B cell (primary cell): ENCODE measurements at regions not wholly inside any gene's neighbourhood (a gene's known extent, or its start where the extent isn't known, plus 50 kb on each side); places are given as distances from the start of the nearest gene placed in this dataset.

Experiments used
- ATAC-seq: fragments of 200-7000 bp; cut with Tn5 transposase; one replicate; pipeline ENCODE4 v1.10.0; 2021; ENCODE audit warnings: low read depth, mild to moderate bottlenecking, moderate number of reproducible peaks, moderate library complexity
- CTCF ChIA-PET: fragments of 350-600 bp; sonication (Branson Sonifier 250); formaldehyde crosslinking; loops from one replicate; lab custom pipeline; 2021; ENCODE audit warnings: antibody characterized with exemption, inconsistent platforms; lab: Charles Lee
- POLR2A ChIA-PET: fragments of 350-600 bp; sonication (Branson Sonifier 250); formaldehyde crosslinking; loops from one replicate; lab custom pipeline; 2021; ENCODE audit warnings: antibody characterized with exemption; lab: Charles Lee
- DNase-seq: peaks from one replicate; pipeline ENCODE4 v3.0.0; 2013
- H2AFZ ChIP-seq: 2 replicates; pipeline ENCODE4 v1.6.1; 2012; ENCODE audit warnings: mild to moderate bottlenecking, low read depth, low read length; ENCODE audit not compliant: insufficient read depth, poor library complexity, severe bottlenecking
- H3K27ac ChIP-seq, 2 donors: 1 replicate in 1 of 2; 2 replicates in 1 of 2; pipeline ENCODE4 v1.5.1; 2012 to 2013; ENCODE audit warnings: low read length in 2 of 2, mild to moderate bottlenecking in 2 of 2, moderate library complexity in 1 of 2
- H3K27me3 ChIP-seq, 4 experiments: fragments of 200-600 bp in 1 of 4; sonication (generic) in 1 of 4; replicated peaks in 1 of 4; 1 replicate in 2 of 4; 2 replicates in 2 of 4; pipeline versions ENCODE4 v1.6.1 to v1.7.0; 2013 to 2016; ENCODE audit warnings: low read length in 3 of 4, mild to moderate bottlenecking in 2 of 4, mixed read lengths in 1 of 4, moderate library complexity in 1 of 4; ENCODE audit not compliant: insufficient read depth in 4 of 4, control insufficient read depth in 3 of 4; ENCODE audit errors: control extremely low read depth in 1 of 4
- H3K36me3 ChIP-seq, 2 experiments: replicated peaks in 1 of 2; 1 replicate in 1 of 2; 2 replicates in 1 of 2; pipeline versions ENCODE4 v1.6.1 to v1.7.1; 2013; ENCODE audit warnings: low read length in 1 of 2; ENCODE audit not compliant: insufficient read depth in 2 of 2, control insufficient read depth in 1 of 2; ENCODE audit errors: control extremely low read depth in 1 of 2, extremely low read depth in 1 of 2
- H3K4me1 ChIP-seq, 2 donors: fragments of 200-600 bp in 1 of 2; sonication (generic) in 1 of 2; 1 replicate in 1 of 2; 2 replicates in 1 of 2; pipeline versions ENCODE4 v1.5.1 to v1.6.1; 2013 to 2017; ENCODE audit warnings: low read length in 2 of 2; ENCODE audit not compliant: control insufficient read depth in 2 of 2, insufficient read depth in 2 of 2
- H3K4me2 ChIP-seq: replicated peaks from 2 replicates; pipeline ENCODE3; 2012; ENCODE audit warnings: mild to moderate bottlenecking, low read depth, low read length; ENCODE audit not compliant: poor library complexity, severe bottlenecking
- H3K4me3 ChIP-seq, 5 experiments: fragments of 200-600 bp in 1 of 5; sonication (generic) in 1 of 5; 1 replicate in 3 of 5; 2 replicates in 2 of 5; pipeline versions ENCODE4 v1.5.1 to v1.7.0; 2011 to 2016; ENCODE audit warnings: low read length in 4 of 5, mild to moderate bottlenecking in 4 of 5, low read depth in 2 of 5, control low read depth in 1 of 5, moderate library complexity in 1 of 5; ENCODE audit not compliant: insufficient read depth in 1 of 5; ENCODE audit errors: control extremely low read depth in 1 of 5, extremely low read depth in 1 of 5
- H3K79me2 ChIP-seq: fragments of 200-600 bp; sonication (generic); one replicate; pipeline ENCODE4 v1.6.0; 2016; ENCODE audit warnings: low read length; ENCODE audit not compliant: control insufficient read depth, insufficient read depth
- H3K9ac ChIP-seq: fragments of 200-600 bp; sonication (generic); 2 replicates; pipeline ENCODE4 v1.6.1; 2017; ENCODE audit warnings: mild to moderate bottlenecking, low read length, moderate library complexity
- H3K9me3 ChIP-seq, 3 donors: one replicate each; pipeline versions ENCODE4 v1.6.1 to v1.7.1; 2013; ENCODE audit warnings: low read length in 2 of 3; ENCODE audit not compliant: control insufficient read depth in 2 of 3, insufficient read depth in 1 of 3; ENCODE audit errors: control extremely low read depth in 1 of 3
- H4K20me1 ChIP-seq: 2 replicates; pipeline ENCODE4 v1.6.0; 2012; ENCODE audit warnings: mild to moderate bottlenecking, low read length; ENCODE audit not compliant: insufficient read depth, control insufficient read depth, poor library complexity, severe bottlenecking
- H3K27ac Mint-ChIP-seq: one replicate; pipeline ENCODE4 v1.8.0; 2021; ENCODE audit warnings: mixed read lengths
- H3K27me3 Mint-ChIP-seq: one replicate; pipeline ENCODE4 v1.8.0; 2021; ENCODE audit warnings: mixed read lengths
- H3K4me1 Mint-ChIP-seq: one replicate; pipeline ENCODE4 v1.8.0; 2021; ENCODE audit warnings: mixed read lengths
- H3K4me3 Mint-ChIP-seq: one replicate; pipeline ENCODE4 v1.8.0; 2021; ENCODE audit warnings: mixed read lengths
- H3K9me3 Mint-ChIP-seq: one replicate; pipeline ENCODE4 v1.8.0; 2022; ENCODE audit warnings: mixed read lengths; ENCODE audit not compliant: insufficient read depth
- CTCF ChIP-seq: fragments of 200-600 bp; IDR thresholded peaks from one replicate; pipeline ENCODE4 v1.8.0; 2022; ENCODE audit warnings: antibody characterized with exemption, mild to moderate bottlenecking
- EZH2 ChIP-seq: IDR thresholded peaks from 2 replicates; pipeline ENCODE4 v1.6.1; 2012; ENCODE audit warnings: borderline replicate concordance, low read depth, mild to moderate bottlenecking, moderate library complexity, low read length; ENCODE audit not compliant: insufficient read depth, poor library complexity, severe bottlenecking
- WGBS: methylation state at CpG from one replicate; pipeline ENCODE4 v1.1.5; 2013; ENCODE audit warnings: missing lambda C conversion rate; ENCODE audit not compliant: insufficient coverage; 5-methylcytosine and 5-hydroxymethylcytosine counted together
- intact Hi-C: fragments of 100-400 bp; cut with micrococcal nuclease; formaldehyde crosslinking; loops from one replicate; pipeline ENCODE4 v1.10.0; 2022

GRCh38 chr5:154595662-154596061 is 117.6 kb upstream of the HAND1 start:
- Histone ChIP-seq H2AFZ (no peak overlapping the region), H4K20me1 (no peaks in the 10 kb centered on the region), H3K9me3 (peaks cover 0 to 9% (median 0%) of the 10 kb centered on the region in 3 donors), H3K4me1 (no peaks in the 10 kb centered on the region), H3K4me2 (no peak overlapping the region), H3K36me3 (no peaks in the 10 kb centered on the region), H3K4me3 (no peak overlapping the region), H3K27me3 (peaks cover 0 to 13% (median 1%) of the 10 kb centered on the region in 4 experiments), H3K79me2 (no peaks in the 10 kb centered on the region), H3K9ac (no peak overlapping the region), H3K27ac (no peak overlapping the region)
- 82% methylated on average over 9 of the region's 9 CpGs for WGBS
- CTCF ChIA-PET, result no interaction called here
- intact Hi-C loops, result no loop called here
- no peak for DNase-seq
- peaks cover 17% of the 10 kb centered on the region for H3K27me3 Mint-ChIP-seq
- H3K4me1 Mint-ChIP-seq, result no peaks in the 10 kb centered on the region
- TF ChIP-seq EZH2, result no peak
- no peak for TF ChIP-seq CTCF
- H3K27ac Mint-ChIP-seq, result no peak overlapping the region
- POLR2A ChIA-PET, result no interaction called here
- no peak overlapping the region for H3K4me3 Mint-ChIP-seq
- H3K9me3 Mint-ChIP-seq, result no peaks in the 10 kb centered on the region
- no peak for ATAC-seq

DNA sequence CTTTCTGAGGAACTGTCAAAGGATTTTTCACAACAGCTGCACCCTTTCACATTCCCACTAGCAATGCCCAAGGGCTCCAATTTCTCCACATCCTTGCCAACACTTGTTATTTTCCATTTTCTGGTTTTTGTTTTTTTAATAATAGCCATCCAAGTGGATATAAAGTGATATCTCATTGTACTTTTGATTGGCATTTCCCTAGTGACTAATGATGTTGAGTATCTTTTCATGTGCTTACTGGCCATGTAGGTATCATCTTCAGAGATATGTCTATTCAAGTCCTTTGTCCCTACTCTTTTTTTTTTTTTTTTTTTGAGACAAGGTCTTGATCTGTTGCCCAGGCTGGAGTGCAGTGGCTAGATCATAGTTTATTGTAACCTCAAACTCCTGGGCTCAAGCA is 115.8 kb upstream of the HAND1 start:
- no peak overlapping the region for H2AFZ ChIP-seq
- no peak overlapping the region for H3K4me2 ChIP-seq
- H3K27ac ChIP-seq, result no peak overlapping the region
- Mint-ChIP-seq H3K27me3 (peaks cover 13% of the 10 kb centered on the region), H3K9me3 (no peaks in the 10 kb centered on the region), H3K4me3 (no peak overlapping the region), H3K27ac (no peak overlapping the region), H3K4me1 (no peaks in the 10 kb centered on the region)
- ChIA-PET CTCF (no interaction called here), POLR2A (no interaction called here)
- H3K4me3 ChIP-seq, result no peak overlapping the region
- DNase-seq, result no peak
- peaks cover 0 to 9% (median 0%) of the 10 kb centered on the region in 3 donors for H3K9me3 ChIP-seq
- no peaks in the 10 kb centered on the region for H4K20me1 ChIP-seq
- TF ChIP-seq CTCF (no peak), EZH2 (no peak)
- H3K36me3 ChIP-seq, result no peaks in the 10 kb centered on the region
- H3K9ac ChIP-seq, result no peak overlapping the region
- peaks cover 0 to 11% (median 1%) of the 10 kb centered on the region in 4 experiments for H3K27me3 ChIP-seq
- H3K79me2 ChIP-seq, result no peaks in the 10 kb centered on the region
- H3K4me1 ChIP-seq, result no peaks in the 10 kb centered on the region
- intact Hi-C loops, result no loop called here
- no peak for ATAC-seq
